ENCODE measurements at regions not wholly inside any gene's neighbourhood (a gene's known extent, or its start where the extent isn't known, plus 50 kb on each side); places are given as distances from the start of the nearest gene placed in this dataset.

DNA sequence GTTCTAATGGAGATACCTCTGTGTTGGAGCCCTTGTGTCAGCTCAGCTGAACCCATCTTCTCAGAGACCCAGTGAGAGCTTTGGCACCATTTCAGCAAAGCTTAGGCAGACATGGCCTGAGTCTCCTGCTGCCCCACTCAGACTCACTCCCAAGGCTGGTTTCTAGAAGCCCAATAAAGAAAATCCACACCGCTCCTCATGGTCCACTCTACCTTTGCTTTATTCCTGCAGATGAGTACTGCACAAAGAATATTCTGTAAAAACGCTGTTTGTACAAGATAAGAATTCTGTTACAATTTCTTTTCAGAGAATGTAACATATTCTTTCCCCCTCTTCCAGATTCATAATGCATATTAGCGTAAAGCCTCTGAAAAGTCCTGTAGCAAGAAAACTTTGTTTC is 129.3 kb downstream of the C5orf15 start:
- no peak overlapping the region for H3K23ac ChIP-seq (ENCODE audit: insufficient read length)
- H3K4me3 ChIP-seq (ENCODE audit: extremely low read depth in 1 of 4, insufficient read depth in 2 of 4, low read depth in 3 of 4, low read length in 4 of 4): no peak overlapping the region
- no peak overlapping the region for H2BK20ac ChIP-seq (ENCODE audit: low read length)
- CTCF ChIA-PET (ENCODE audit: partially characterized antibody): interaction anchor here (0.6 to 2.7 kb wide), 7 partner anchors 9 to 113 kb away, joined by 3 to 12 read pairs (median 3); no protein-coding TSS in a partner anchor
- H4K20me1 ChIP-seq (replicated peaks in 1 of 2; ENCODE audit: control insufficient read depth in 1 of 2, insufficient read depth in 2 of 2, low read length in 2 of 2): no peaks in the 10 kb centered on the region
- no peak overlapping the region for H2BK12ac ChIP-seq (ENCODE audit: low read depth, low read length)
- H3K4me1 ChIP-seq (replicated peaks in 1 of 4; ENCODE audit: control insufficient read depth in 3 of 4, insufficient read depth in 4 of 4, low read length in 3 of 4): no peaks in the 10 kb centered on the region
- FAIRE-seq: no peak
- no peak overlapping the region for H4K91ac ChIP-seq (replicated peaks; ENCODE audit: insufficient read length, low read length)
- H3K79me1 ChIP-seq (ENCODE audit: low read depth, low read length): no peaks in the 10 kb centered on the region
- no peak overlapping the region for H3K27ac ChIP-seq (ENCODE audit: low read depth, low read length)
- H2AK5ac ChIP-seq (ENCODE audit: low read depth, low read length): no peak overlapping the region
- DNase-seq (ENCODE audit: low read depth in 1 of 2, low spot score in 2 of 2): no peak
- H3K79me2 ChIP-seq (ENCODE audit: control insufficient read depth in 1 of 2, insufficient read depth in 2 of 2, low read length in 2 of 2): no peaks in the 10 kb centered on the region
- no peak overlapping the region for H2BK15ac ChIP-seq (ENCODE audit: low read length)
- H4K8ac ChIP-seq (ENCODE audit: extremely low read depth, insufficient read depth, low read length): no peak overlapping the region
- no peak overlapping the region for H2BK5ac ChIP-seq (ENCODE audit: low read depth, low read length)
- H3K9ac ChIP-seq (replicated peaks in 1 of 4; ENCODE audit: extremely low read depth in 1 of 4, low read depth in 3 of 4, low read length in 3 of 4): no peak overlapping the region
- no peak overlapping the region for H3K4ac ChIP-seq (replicated peaks; ENCODE audit: insufficient read length, low read depth, low read length)
- H3K23me2 ChIP-seq (ENCODE audit: low read depth, low read length): no peaks in the 10 kb centered on the region
- no peak overlapping the region for H3K56ac ChIP-seq (replicated peaks; ENCODE audit: insufficient read length, low read depth, low read length)
- POLR2A ChIA-PET (ENCODE audit: partially characterized antibody): no interaction called here
- H3K18ac ChIP-seq (ENCODE audit: extremely low read depth, low read length): no peak overlapping the region
- no peak overlapping the region for H3K14ac ChIP-seq (ENCODE audit: insufficient read length)
- no peak overlapping the region for H2BK120ac ChIP-seq (replicated peaks; ENCODE audit: low read depth, low read length)
- no peaks in the 10 kb centered on the region for H3K27me3 ChIP-seq (replicated peaks in 1 of 4; ENCODE audit: control insufficient read depth in 3 of 4, extremely low read depth in 1 of 4, insufficient read depth in 3 of 4, low read length in 3 of 4)
- H4K5ac ChIP-seq (ENCODE audit: insufficient read length, low read depth, low read length): no peak overlapping the region
- no peaks in the 10 kb centered on the region for H3K9me3 ChIP-seq (ENCODE audit: insufficient read depth in 2 of 2, low read depth in 1 of 2, low read length in 1 of 2)
- no peak overlapping the region for H2AFZ ChIP-seq (ENCODE audit: low read length)
- 89% methylated on average over 3 of the region's 3 CpGs; no CpG with 5 or more reads in 1 of the 2 experiments for WGBS, 2 experiments (ENCODE audit: extremely low coverage in 1 of 2, insufficient coverage in 1 of 2, insufficient read length in 1 of 2, insufficient replicate concordance in 2 of 2, low coverage in 1 of 2, low lambda C conversion rate in 2 of 2, missing lambda C conversion rate in 1 of 2)
- H3K4me2 ChIP-seq (ENCODE audit: insufficient read depth in 1 of 2, low read depth in 2 of 2, low read length in 2 of 2): no peak overlapping the region
- H3K36me3 ChIP-seq (ENCODE audit: control insufficient read depth in 2 of 4, insufficient read depth in 4 of 4, low read length in 3 of 4): no peaks in the 10 kb centered on the region
- TF ChIP-seq FOSL1 (IDR thresholded peaks at IDR 0.05; ENCODE audit: insufficient read depth, low read depth, low read length) (no peak), EGR1 (IDR thresholded peaks at IDR 0.05; ENCODE audit: borderline replicate concordance, low read depth, low read length) (no peak), TBP (IDR thresholded peaks at IDR 0.05; ENCODE audit: low read depth, low read length) (no peak), NRF1 (IDR thresholded peaks at IDR 0.05; ENCODE audit: low read depth, low read length) (no peak), TEAD4 (IDR thresholded peaks at IDR 0.05; ENCODE audit: low read depth, low read length) (no peak), SIN3A (conservative IDR thresholded peaks at IDR 0.05 in 1 of 2, IDR thresholded peaks at IDR 0.05 in 1 of 2; ENCODE audit: low read depth in 1 of 2, low read length in 2 of 2) (no peak), CHD2 (IDR thresholded peaks at IDR 0.05; ENCODE audit: low read length) (no peak), KDM4A (IDR thresholded peaks at IDR 0.05; ENCODE audit: low read depth, low read length, severe bottlenecking) (no peak), GTF2F1 (IDR thresholded peaks at IDR 0.05; ENCODE audit: borderline replicate concordance, low read depth, low read length) (no peak), USF2 (IDR thresholded peaks at IDR 0.05; ENCODE audit: low read length) (no peak)
